HEK293T (cell line): ENCODE measurements at regions not wholly inside any gene's neighbourhood (a gene's known extent, or its start where the extent isn't known, plus 50 kb on each side); places are given as distances from the start of the nearest gene placed in this dataset.

Experiments used
- ARNT ChIP-seq: fragments of 450-650 bp; IDR thresholded peaks from 2 replicates; pipeline ENCODE4 v1.6.1; 2017; ENCODE audit warnings: mild to moderate bottlenecking
- BHLHE40 ChIP-seq: fragments of 450-650 bp; IDR thresholded peaks from 2 replicates; pipeline ENCODE4 v1.6.1; 2016; ENCODE audit warnings: mild to moderate bottlenecking, moderate library complexity, borderline replicate concordance
- CTBP1 ChIP-seq: fragments of 450-650 bp; IDR thresholded peaks from 2 replicates; pipeline ENCODE4 v1.6.1; 2016; ENCODE audit warnings: borderline replicate concordance
- ELF4 ChIP-seq: fragments of 450-650 bp; IDR thresholded peaks from 2 replicates; pipeline ENCODE4 v1.6.1; 2017; ENCODE audit warnings: antibody characterized with exemption
- FOXA1 ChIP-seq: fragments of 450-650 bp; IDR thresholded peaks from 2 replicates; pipeline ENCODE4 v1.6.1; 2016; ENCODE audit warnings: mild to moderate bottlenecking
- FOXK2 ChIP-seq: fragments of 450-650 bp; IDR thresholded peaks from 2 replicates; pipeline ENCODE4 v1.6.1; 2016; ENCODE audit warnings: mild to moderate bottlenecking
- FOXM1 ChIP-seq: fragments of 450-650 bp; IDR thresholded peaks from 2 replicates; pipeline ENCODE4 v1.6.1; 2017; ENCODE audit warnings: mild to moderate bottlenecking, borderline replicate concordance
- HDGF ChIP-seq: fragments of 450-650 bp; IDR thresholded peaks from 2 replicates; pipeline ENCODE4 v1.6.1; 2017; ENCODE audit warnings: antibody characterized with exemption, borderline replicate concordance
- LEF1 ChIP-seq: fragments of 450-650 bp; IDR thresholded peaks from 2 replicates; pipeline ENCODE4 v1.6.1; 2017; ENCODE audit warnings: mild to moderate bottlenecking, borderline replicate concordance
- SP1 ChIP-seq: fragments of 450-650 bp; IDR thresholded peaks from 2 replicates; pipeline ENCODE4 v1.6.1; 2017
- SUZ12 ChIP-seq: fragments of 450-650 bp; IDR thresholded peaks from 2 replicates; pipeline ENCODE4 v1.6.1; 2016; ENCODE audit warnings: mild to moderate bottlenecking
- TARDBP ChIP-seq: fragments of 450-650 bp; IDR thresholded peaks from 2 replicates; pipeline ENCODE4 v1.6.1; 2016
- ZNF384 ChIP-seq: fragments of 450-650 bp; IDR thresholded peaks from 2 replicates; pipeline ENCODE4 v1.6.1; 2016

- no peak for TF ChIP-seq ZNF384
- TF ChIP-seq FOXM1: no peak
- no peak for TF ChIP-seq TARDBP
- TF ChIP-seq SP1: no peak
- no peak for TF ChIP-seq ELF4
- TF ChIP-seq FOXK2: no peak
- no peak for TF ChIP-seq SUZ12
- TF ChIP-seq BHLHE40: no peak
- TF ChIP-seq FOXA1: no peak
- no peak for TF ChIP-seq CTBP1
- TF ChIP-seq ARNT: no peak
- TF ChIP-seq HDGF: no peak
- TF ChIP-seq LEF1: no peak
Measured at GRCh38 chr4:181431661-181432060, 811.5 kb upstream of the TENM3 start.
